ENCODE measurements at regions not wholly inside any gene's neighbourhood (a gene's known extent, or its start where the extent isn't known, plus 50 kb on each side); places are given as distances from the start of the nearest gene placed in this dataset.

DNA sequence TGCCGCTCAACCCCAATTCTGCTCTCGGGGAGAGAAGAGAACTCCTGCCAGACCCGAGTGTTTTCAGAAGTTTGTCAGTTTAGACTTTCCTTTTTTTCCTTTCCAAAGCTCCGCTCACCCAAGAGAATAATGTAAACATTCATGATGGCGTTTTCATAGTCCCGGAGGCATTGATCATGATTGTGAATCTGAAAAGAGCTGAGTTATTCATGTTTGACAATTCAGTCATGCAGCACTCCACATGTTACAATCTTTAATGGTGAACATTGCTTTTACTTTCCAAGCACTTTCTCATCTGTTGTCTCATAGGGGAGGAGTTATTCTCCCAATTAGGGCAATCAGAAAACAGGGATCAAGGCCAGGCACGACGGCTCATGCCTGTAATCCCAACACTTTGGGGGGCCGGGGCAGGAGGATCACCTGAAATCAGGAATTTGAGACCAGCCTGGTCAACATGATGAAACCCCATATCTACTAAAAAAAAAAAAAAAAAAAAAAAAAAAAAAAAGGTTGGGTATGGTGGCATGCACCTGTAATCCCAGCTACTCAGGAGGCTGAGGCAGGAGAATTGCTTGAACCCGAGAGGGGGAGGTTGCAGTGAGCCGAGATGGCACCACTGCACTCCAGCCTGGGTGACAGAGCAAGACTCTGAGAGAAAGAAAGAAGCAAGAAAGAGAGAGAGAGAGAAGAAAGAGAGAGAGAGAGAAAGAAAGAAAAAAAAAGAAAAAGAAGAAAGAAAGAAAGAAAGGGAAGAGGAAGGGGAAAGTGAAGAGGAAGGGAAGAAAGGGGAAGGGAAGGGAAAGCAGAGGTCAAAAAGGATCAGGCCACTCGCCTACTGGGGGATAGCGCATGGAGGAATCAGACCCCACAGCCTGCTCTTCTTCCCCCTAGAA is 70.0 kb upstream of the TNRC6C start:
- Histone ChIP-seq H4K20me1 (ENCODE audit: low read length) (no peaks in the 10 kb centered on the region), H3K4me1 (ENCODE audit: insufficient read depth, low read length) (peaks cover 10% of the 10 kb centered on the region; the same call in 1 of the 2 replicates), H3K79me2 (ENCODE audit: low read length) (no peaks in the 10 kb centered on the region), H3K36me3 (ENCODE audit: low read depth, low read length) (no peaks in the 10 kb centered on the region), H3F3A (ENCODE audit: low read length, unreplicated experiment) (no peaks in the 10 kb centered on the region), H3K9me2 (replicated peaks; ENCODE audit: low read length) (no peaks in the 10 kb centered on the region), H3K9me3 (ENCODE audit: low read length) (no peaks in the 10 kb centered on the region), H3K27me3 (ENCODE audit: low read length) (peaks cover 69% of the 10 kb centered on the region), H3K9ac (ENCODE audit: low read length) (no peak overlapping the region), H3K4me3 (ENCODE audit: low read length) (peak overlapping the region; percentile 44; the same call in 1 of the 2 replicates), H3K4me2 (ENCODE audit: low read length) (peak overlapping the region; percentile 69), H3K27ac (ENCODE audit: low read length) (no peak overlapping the region), H2AFZ (ENCODE audit: low read length) (peak overlapping the region; percentile 19; the same call in 1 of the 2 replicates)
- no peak for DNase-seq
- no TSS peak for BruUV-seq (replicated peaks)
- TF ChIP-seq EZH2 (IDR thresholded peaks at IDR 0.05; ENCODE audit: low read length, unreplicated experiment) = no peak
- no peak for TF ChIP-seq EZH2phosphoT487 (IDR thresholded peaks at IDR 0.05; ENCODE audit: borderline replicate concordance, low read length)
- TF ChIP-seq, protein P1, sequence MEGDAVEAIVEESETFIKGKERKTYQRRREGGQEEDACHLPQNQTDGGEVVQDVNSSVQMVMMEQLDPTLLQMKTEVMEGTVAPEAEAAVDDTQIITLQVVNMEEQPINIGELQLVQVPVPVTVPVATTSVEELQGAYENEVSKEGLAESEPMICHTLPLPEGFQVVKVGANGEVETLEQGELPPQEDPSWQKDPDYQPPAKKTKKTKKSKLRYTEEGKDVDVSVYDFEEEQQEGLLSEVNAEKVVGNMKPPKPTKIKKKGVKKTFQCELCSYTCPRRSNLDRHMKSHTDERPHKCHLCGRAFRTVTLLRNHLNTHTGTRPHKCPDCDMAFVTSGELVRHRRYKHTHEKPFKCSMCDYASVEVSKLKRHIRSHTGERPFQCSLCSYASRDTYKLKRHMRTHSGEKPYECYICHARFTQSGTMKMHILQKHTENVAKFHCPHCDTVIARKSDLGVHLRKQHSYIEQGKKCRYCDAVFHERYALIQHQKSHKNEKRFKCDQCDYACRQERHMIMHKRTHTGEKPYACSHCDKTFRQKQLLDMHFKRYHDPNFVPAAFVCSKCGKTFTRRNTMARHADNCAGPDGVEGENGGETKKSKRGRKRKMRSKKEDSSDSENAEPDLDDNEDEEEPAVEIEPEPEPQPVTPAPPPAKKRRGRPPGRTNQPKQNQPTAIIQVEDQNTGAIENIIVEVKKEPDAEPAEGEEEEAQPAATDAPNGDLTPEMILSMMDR (conservative IDR thresholded peaks at IDR 0.05; ENCODE audit: low read depth, low read length) = no peak
- ChIA-PET CTCF (no interaction called here), POLR2A (ENCODE audit: unreplicated experiment) (interaction anchor here (0.6 kb wide), 1 partner anchor 10 kb away, joined by 7 read pairs; no protein-coding TSS in a partner anchor)
- intact Hi-C loops (cut with micrococcal nuclease) = no loop called here
- no peak for ATAC-seq

DNA sequence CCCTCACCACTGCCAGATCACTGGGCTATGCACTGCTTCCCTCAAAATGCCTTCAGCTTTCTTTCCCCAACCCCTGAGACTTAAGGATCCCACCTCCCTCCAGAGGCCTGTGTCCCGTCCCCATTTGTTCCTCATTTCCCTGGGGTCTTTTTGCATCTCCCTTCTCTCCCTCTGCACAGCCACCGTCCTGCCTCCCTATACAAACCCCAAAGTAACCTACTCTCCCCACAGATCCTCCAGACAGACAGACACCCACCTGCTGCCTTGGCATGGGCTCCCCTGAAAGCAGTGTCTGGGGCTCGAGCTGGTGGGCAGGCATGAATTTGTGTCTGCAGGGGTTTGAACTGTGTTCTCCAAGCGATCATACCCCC is 69.4 kb upstream of the TNRC6C start:
- DNase-seq (no peak), ATAC-seq (no peak)
- peaks cover 65% of the 10 kb centered on the region for H3K27me3 ChIP-seq (ENCODE audit: low read length)
- ChIA-PET POLR2A (ENCODE audit: unreplicated experiment) (no interaction called here), CTCF (no interaction called here)
- H3F3A ChIP-seq (ENCODE audit: low read length, unreplicated experiment) = no peaks in the 10 kb centered on the region
- H3K36me3 ChIP-seq (ENCODE audit: low read depth, low read length) = no peaks in the 10 kb centered on the region
- H3K9me3 ChIP-seq (ENCODE audit: low read length) = no peaks in the 10 kb centered on the region
- intact Hi-C loops (cut with micrococcal nuclease) = no loop called here
- H3K4me2 ChIP-seq (ENCODE audit: low read length) = no peak overlapping the region
- H3K9ac ChIP-seq (ENCODE audit: low read length) = no peak overlapping the region
- H3K9me2 ChIP-seq (replicated peaks; ENCODE audit: low read length) = no peaks in the 10 kb centered on the region
- H4K20me1 ChIP-seq (ENCODE audit: low read length) = no peaks in the 10 kb centered on the region
- no TSS peak for BruUV-seq (replicated peaks)
- H3K79me2 ChIP-seq (ENCODE audit: low read length) = no peaks in the 10 kb centered on the region
- TF ChIP-seq EZH2phosphoT487 (IDR thresholded peaks at IDR 0.05; ENCODE audit: borderline replicate concordance, low read length) (no peak), EZH2 (IDR thresholded peaks at IDR 0.05; ENCODE audit: low read length, unreplicated experiment) (no peak)
- TF ChIP-seq, protein P1 (conservative IDR thresholded peaks at IDR 0.05; ENCODE audit: low read depth, low read length) = no peak
- no peak overlapping the region for H3K27ac ChIP-seq (ENCODE audit: low read length)
- peaks cover 10% of the 10 kb centered on the region; the same call in 1 of the 2 replicates for H3K4me1 ChIP-seq (ENCODE audit: insufficient read depth, low read length)
- no peak overlapping the region for H3K4me3 ChIP-seq (ENCODE audit: low read length)
- H2AFZ ChIP-seq (ENCODE audit: low read length) = no peak overlapping the region

Data from PC-3 (cell line).